H9 (cell line): ENCODE measurements at regions not wholly inside any gene's neighbourhood (a gene's known extent, or its start where the extent isn't known, plus 50 kb on each side); places are given as distances from the start of the nearest gene placed in this dataset.
"Not testable (repeated sequence)": the region's sequence is repeated elsewhere in the genome, so short reads cannot be mapped to it uniquely, and the experiment has no call there.

Experiments
- DNase-seq: peaks from one replicate; pipeline ENCODE4 v3.0.0-alpha.2; 2017
- H2AFZ ChIP-seq: one replicate; pipeline ENCODE4 v1.6.1; 2013; ENCODE audit warnings: mild to moderate bottlenecking, low read length, control low read depth, moderate library complexity
- H2AK5ac ChIP-seq: 2 replicates; pipeline ENCODE4 v1.6.1; 2013; ENCODE audit warnings: low read length, control low read depth, mixed read lengths; ENCODE audit not compliant: insufficient read length
- H2BK120ac ChIP-seq: one replicate; pipeline ENCODE4 v1.6.1; 2013; ENCODE audit warnings: low read depth, mild to moderate bottlenecking, low read length, control low read depth, inconsistent platforms; ENCODE audit not compliant: poor library complexity, severe bottlenecking
- H2BK12ac ChIP-seq: 2 replicates; pipeline ENCODE4 v1.6.1; 2013; ENCODE audit warnings: low read length, control low read depth, mixed read lengths, low read depth; ENCODE audit not compliant: insufficient read length
- H2BK15ac ChIP-seq: 2 replicates; pipeline ENCODE4 v1.6.1; 2013; ENCODE audit warnings: low read depth, low read length, control low read depth
- H2BK20ac ChIP-seq: one replicate; pipeline ENCODE4 v1.6.1; 2013; ENCODE audit warnings: low read depth, mild to moderate bottlenecking, low read length, control low read depth, inconsistent platforms; ENCODE audit not compliant: poor library complexity, severe bottlenecking
- H2BK5ac ChIP-seq: 2 replicates; pipeline ENCODE4 v1.6.1; 2013; ENCODE audit warnings: low read length, control low read depth, mixed read lengths; ENCODE audit not compliant: insufficient read length
- H3K14ac ChIP-seq: 2 replicates; pipeline ENCODE4 v1.6.1; 2013; ENCODE audit warnings: low read length, control low read depth; ENCODE audit not compliant: insufficient read depth
- H3K18ac ChIP-seq: 2 replicates; pipeline ENCODE4 v1.6.1; 2013; ENCODE audit warnings: low read depth, mild to moderate bottlenecking, mixed read lengths, low read length, control low read depth; ENCODE audit not compliant: insufficient read length
- H3K23ac ChIP-seq: 2 replicates; pipeline ENCODE4 v1.6.1; 2013; ENCODE audit warnings: low read length, control low read depth, mixed read lengths, low read depth; ENCODE audit not compliant: insufficient read length
- H3K23me2 ChIP-seq: 2 replicates; pipeline ENCODE4 v1.6.1; 2013; ENCODE audit warnings: low read depth, mild to moderate bottlenecking, mixed read lengths, low read length, control low read depth; ENCODE audit not compliant: insufficient read length, poor library complexity, severe bottlenecking
- H3K27ac ChIP-seq: 2 replicates; pipeline ENCODE4 v1.5.1; 2013; ENCODE audit warnings: low read length, control low read depth, mixed read lengths, low read depth; ENCODE audit not compliant: insufficient read length
- H3K27me3 ChIP-seq: 2 replicates; pipeline ENCODE4 v1.6.1; 2013; ENCODE audit warnings: low read length, control low read depth, inconsistent platforms; ENCODE audit not compliant: insufficient read depth
- H3K4ac ChIP-seq: 2 replicates; pipeline ENCODE4 v1.6.1; 2013; ENCODE audit warnings: low read depth, mild to moderate bottlenecking, control low read depth, inconsistent platforms, low read length, moderate library complexity
- H3K4me1 ChIP-seq: 2 replicates; pipeline ENCODE4 v1.6.1; 2013; ENCODE audit warnings: low read length, control low read depth, inconsistent platforms; ENCODE audit not compliant: insufficient read depth
- H3K4me2 ChIP-seq: 2 replicates; pipeline ENCODE4 v1.6.1; 2013; ENCODE audit warnings: low read length, control low read depth, mixed read lengths; ENCODE audit not compliant: insufficient read length, insufficient read depth
- H3K56ac ChIP-seq: 2 replicates; pipeline ENCODE4 v1.6.1; 2013; ENCODE audit warnings: low read depth, mild to moderate bottlenecking, mixed read lengths, low read length, control low read depth; ENCODE audit not compliant: insufficient read length
- H3K79me1 ChIP-seq: 2 replicates; pipeline ENCODE4 v1.6.1; 2013; ENCODE audit warnings: low read depth, mild to moderate bottlenecking, moderate library complexity, low read length, control low read depth, inconsistent platforms; ENCODE audit not compliant: insufficient read depth, poor library complexity, severe bottlenecking
- H3K79me2 ChIP-seq: 2 replicates; pipeline ENCODE4 v1.6.1; 2013; ENCODE audit warnings: low read length, control low read depth, inconsistent platforms; ENCODE audit not compliant: insufficient read depth
- H3K9ac ChIP-seq: 2 replicates; pipeline ENCODE4 v1.6.1; 2013; ENCODE audit warnings: low read length, control low read depth, mixed read lengths; ENCODE audit not compliant: insufficient read length; ENCODE audit errors: extremely low read depth
- H3K9me3 ChIP-seq: one replicate; pipeline ENCODE4 v1.6.1; 2013; ENCODE audit warnings: low read depth, low read length, inconsistent platforms; ENCODE audit not compliant: control insufficient read depth
- H3T11ph ChIP-seq: one replicate; pipeline ENCODE4 v1.6.1; 2013; ENCODE audit warnings: mild to moderate bottlenecking, low read length, control low read depth, inconsistent platforms
- H4K20me1 ChIP-seq: one replicate; pipeline ENCODE4 v1.6.1; 2013; ENCODE audit not compliant: control insufficient read depth, insufficient read length, insufficient read depth
- H4K5ac ChIP-seq: 2 replicates; pipeline ENCODE4 v1.6.1; 2013; ENCODE audit warnings: low read depth, mild to moderate bottlenecking, mixed read lengths, low read length, control low read depth; ENCODE audit not compliant: insufficient read length
- H4K8ac ChIP-seq: replicated peaks from 2 replicates; pipeline ENCODE4 v1.6.1; 2013; ENCODE audit warnings: low read length, control low read depth, mixed read lengths, low read depth; ENCODE audit not compliant: insufficient read length
- H4K91ac ChIP-seq: 2 replicates; pipeline ENCODE4 v1.6.1; 2013; ENCODE audit warnings: low read depth, mild to moderate bottlenecking, moderate library complexity, mixed read lengths, low read length, control low read depth; ENCODE audit not compliant: insufficient read length
- H3K27ac Mint-ChIP-seq, 3 experiments: 2 replicates in 2 of 3; 3 replicates in 1 of 3; pipeline ENCODE4 v1.8.0; 2020 to 2021; ENCODE audit warnings: mixed read lengths in 3 of 3, mild to moderate bottlenecking in 1 of 3, moderate library complexity in 1 of 3
- H3K27me3 Mint-ChIP-seq: 2 replicates; pipeline ENCODE4 v1.8.0; 2021; ENCODE audit warnings: low read depth, mild to moderate bottlenecking, moderate library complexity, mixed read lengths
- H3K36me3 Mint-ChIP-seq, 3 experiments: 2 replicates in 2 of 3; 3 replicates in 1 of 3; pipeline ENCODE4 v1.8.0; 2020 to 2021; ENCODE audit warnings: low read depth in 3 of 3, mixed read lengths in 3 of 3; ENCODE audit not compliant: insufficient read depth in 1 of 3
- H3K4me1 Mint-ChIP-seq, 2 experiments: 2 replicates each; pipeline ENCODE4 v1.8.0; 2020; ENCODE audit warnings: mixed read lengths in 2 of 2
- H3K4me3 Mint-ChIP-seq, 2 experiments: 2 replicates in 1 of 2; 3 replicates in 1 of 2; pipeline ENCODE4 v1.8.0; 2020 to 2021; ENCODE audit warnings: mild to moderate bottlenecking in 2 of 2, mixed read lengths in 2 of 2, moderate library complexity in 1 of 2
- H3K9me3 Mint-ChIP-seq, 2 experiments: 2 replicates in 1 of 2; 3 replicates in 1 of 2; pipeline ENCODE4 v1.8.0; 2020; ENCODE audit warnings: mild to moderate bottlenecking in 2 of 2, mixed read lengths in 2 of 2, moderate library complexity in 1 of 2
- WGBS: extraction: QIAGEN DNeasy Blood & Tissue Kit; methylation state at CpG from one replicate; pipeline ENCODE4 v1.1.7; 2013; ENCODE audit warnings: missing lambda C conversion rate, low lambda C conversion rate, mixed read lengths; ENCODE audit not compliant: insufficient read length; ENCODE audit errors: extremely low coverage; 5-methylcytosine and 5-hydroxymethylcytosine counted together
- TF ChIP-seq, protein P1 (sequence below): fragments of 200-600 bp; sonication (generic); conservative IDR thresholded peaks from 3 replicates; pipeline ENCODE4 v1.8.0; 2021; ENCODE audit warnings: antibody characterized with exemption, mild to moderate bottlenecking

DNA sequence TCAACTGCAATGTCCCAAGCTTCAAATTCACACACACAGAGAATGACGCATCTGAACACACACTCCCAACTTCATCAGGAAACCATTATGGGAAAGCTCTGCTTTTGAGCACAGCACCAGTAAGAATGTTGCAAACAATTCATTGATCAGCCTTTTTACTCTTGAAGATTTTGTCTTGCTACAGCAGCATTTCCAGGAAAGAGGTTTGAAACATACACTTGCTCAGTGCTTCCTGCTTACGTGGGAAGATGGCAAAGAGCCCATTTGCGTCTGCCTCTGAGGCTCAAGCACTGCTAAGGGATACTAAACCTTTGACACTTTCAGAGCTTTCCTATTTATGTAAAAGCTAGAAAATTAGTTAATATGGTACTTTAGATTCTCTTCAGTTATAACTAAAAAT, 77.2 kb upstream of the MON1B start:
- no peak overlapping the region for H3T11ph ChIP-seq
- Mint-ChIP-seq H3K27me3 (no peaks in the 10 kb centered on the region), H3K4me3 (no peak overlapping the region), H3K27ac (no peak overlapping the region), H3K9me3 (no peaks in the 10 kb centered on the region), H3K36me3 (no peaks in the 10 kb centered on the region), H3K4me1 (no peaks in the 10 kb centered on the region)
- H3K79me2 ChIP-seq, result no peaks in the 10 kb centered on the region
- H4K20me1 ChIP-seq, result no peaks in the 10 kb centered on the region
- no peak overlapping the region for H2AFZ ChIP-seq
- H3K4ac ChIP-seq, result no peak overlapping the region
- no peak overlapping the region for H2BK15ac ChIP-seq
- no peaks in the 10 kb centered on the region for H3K79me1 ChIP-seq
- H2BK120ac ChIP-seq, result no peak overlapping the region
- H3K23me2 ChIP-seq, result no peaks in the 10 kb centered on the region
- H3K27me3 ChIP-seq, result no peaks in the 10 kb centered on the region
- TF ChIP-seq, protein P1, sequence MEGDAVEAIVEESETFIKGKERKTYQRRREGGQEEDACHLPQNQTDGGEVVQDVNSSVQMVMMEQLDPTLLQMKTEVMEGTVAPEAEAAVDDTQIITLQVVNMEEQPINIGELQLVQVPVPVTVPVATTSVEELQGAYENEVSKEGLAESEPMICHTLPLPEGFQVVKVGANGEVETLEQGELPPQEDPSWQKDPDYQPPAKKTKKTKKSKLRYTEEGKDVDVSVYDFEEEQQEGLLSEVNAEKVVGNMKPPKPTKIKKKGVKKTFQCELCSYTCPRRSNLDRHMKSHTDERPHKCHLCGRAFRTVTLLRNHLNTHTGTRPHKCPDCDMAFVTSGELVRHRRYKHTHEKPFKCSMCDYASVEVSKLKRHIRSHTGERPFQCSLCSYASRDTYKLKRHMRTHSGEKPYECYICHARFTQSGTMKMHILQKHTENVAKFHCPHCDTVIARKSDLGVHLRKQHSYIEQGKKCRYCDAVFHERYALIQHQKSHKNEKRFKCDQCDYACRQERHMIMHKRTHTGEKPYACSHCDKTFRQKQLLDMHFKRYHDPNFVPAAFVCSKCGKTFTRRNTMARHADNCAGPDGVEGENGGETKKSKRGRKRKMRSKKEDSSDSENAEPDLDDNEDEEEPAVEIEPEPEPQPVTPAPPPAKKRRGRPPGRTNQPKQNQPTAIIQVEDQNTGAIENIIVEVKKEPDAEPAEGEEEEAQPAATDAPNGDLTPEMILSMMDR, result no peak
- H4K91ac ChIP-seq, result no peak overlapping the region
- H4K5ac ChIP-seq, result no peak overlapping the region
- DNase-seq, result no peak
- H2BK20ac ChIP-seq, result no peak overlapping the region
- no peak overlapping the region for H3K27ac ChIP-seq
- no peak overlapping the region for H3K14ac ChIP-seq
- no peak overlapping the region for H3K23ac ChIP-seq
- no peak overlapping the region for H2AK5ac ChIP-seq
- no peak overlapping the region for H2BK12ac ChIP-seq
- no peaks in the 10 kb centered on the region for H3K4me1 ChIP-seq
- no peak overlapping the region for H3K56ac ChIP-seq
- no peak overlapping the region for H3K9ac ChIP-seq
- no peak overlapping the region for H3K18ac ChIP-seq
- no peak overlapping the region for H2BK5ac ChIP-seq
- no peak overlapping the region for H4K8ac ChIP-seq
- H3K9me3 ChIP-seq, result no peaks in the 10 kb centered on the region
- no CpG with 5 or more reads among the region's 3 CpGs for WGBS
- no peak overlapping the region for H3K4me2 ChIP-seq

DNA sequence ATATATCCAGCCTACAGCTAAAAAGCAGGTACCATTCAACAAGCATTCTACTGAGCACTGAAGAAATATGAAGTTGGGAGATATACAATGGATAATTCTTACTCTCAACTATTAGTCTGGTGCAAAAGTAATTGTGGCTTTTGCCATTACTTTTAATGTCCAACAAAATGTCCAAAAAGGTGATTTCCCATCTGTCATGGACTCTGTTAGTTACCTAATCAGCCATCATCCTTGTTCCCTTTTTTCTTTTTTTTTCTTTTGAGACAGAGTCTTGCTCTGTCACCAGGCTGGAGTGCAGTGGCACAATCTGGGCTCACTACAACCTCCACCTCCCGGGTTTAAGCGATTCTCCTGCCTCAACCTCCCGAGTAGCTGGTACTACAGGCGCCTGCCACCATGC, 76.6 kb upstream of the MON1B start:
- H3K56ac ChIP-seq, H3K27me3 Mint-ChIP-seq: not testable (repeated sequence)
- WGBS, result no CpG with 5 or more reads among the region's 4 CpGs

More for the DNA sequence above, 76.6 kb upstream of the MON1B start:
- not testable (repeated sequence) for H2BK12ac ChIP-seq, H3K4ac ChIP-seq, H3K9me3 ChIP-seq, H3K4me2 ChIP-seq, H2AFZ ChIP-seq, H3K27ac Mint-ChIP-seq, H2AK5ac ChIP-seq, H3K14ac ChIP-seq, H2BK15ac ChIP-seq, H2BK20ac ChIP-seq, H4K20me1 ChIP-seq, H3K27ac ChIP-seq, H4K5ac ChIP-seq, H2BK5ac ChIP-seq, H3K4me1 Mint-ChIP-seq, H3K27me3 ChIP-seq, H3K79me1 ChIP-seq, H3K9me3 Mint-ChIP-seq, H3K23ac ChIP-seq, H2BK120ac ChIP-seq, H4K8ac ChIP-seq, DNase-seq, H3K23me2 ChIP-seq, H4K91ac ChIP-seq, H3K36me3 Mint-ChIP-seq, H3K18ac ChIP-seq, H3K4me1 ChIP-seq, H3T11ph ChIP-seq, H3K79me2 ChIP-seq, H3K4me3 Mint-ChIP-seq, H3K9ac ChIP-seq
